Keratinocyte (primary cell): ENCODE measurements at regions not wholly inside any gene's neighbourhood (a gene's known extent, or its start where the extent isn't known, plus 50 kb on each side); places are given as distances from the start of the nearest gene placed in this dataset.

Experiments
- DNase-seq: peaks from one replicate; pipeline ENCODE4 v3.0.0-alpha.2; 2011; ENCODE audit warnings: low read depth, missing footprints, low spot score
- FAIRE-seq: peaks from 2 replicates; lab custom pipeline; 2011; peaks lifted over from hg19 to GRCh38; lab: Jason Lieb, UNC
- H2AFZ ChIP-seq: 2 replicates; pipeline ENCODE4 v1.6.0; 2012; ENCODE audit warnings: low read length, control low read depth, inconsistent platforms; ENCODE audit not compliant: control insufficient read depth
- H3K27ac ChIP-seq: 2 replicates; pipeline ENCODE4 v1.5.1; 2011; ENCODE audit warnings: low read length; ENCODE audit not compliant: control insufficient read depth, insufficient read depth
- H3K27me3 ChIP-seq: 3 replicates; pipeline ENCODE4 v1.6.0; 2011; ENCODE audit warnings: low read length; ENCODE audit not compliant: control insufficient read depth, insufficient read depth; ENCODE audit errors: extremely low read depth
- H3K36me3 ChIP-seq, 2 experiments: 2 replicates in 1 of 2; 3 replicates in 1 of 2; pipeline ENCODE4 v1.5.1; 2011; ENCODE audit warnings: low read length in 2 of 2, mild to moderate bottlenecking in 1 of 2; ENCODE audit not compliant: control insufficient read depth in 2 of 2, insufficient read depth in 2 of 2; ENCODE audit errors: extremely low read depth in 1 of 2
- H3K4me1 ChIP-seq: 3 replicates; pipeline ENCODE4 v1.5.1; 2011; ENCODE audit warnings: low read length; ENCODE audit not compliant: control insufficient read depth, insufficient read depth; ENCODE audit errors: extremely low read depth
- H3K4me2 ChIP-seq: 3 replicates; pipeline ENCODE4 v1.6.0; 2011; ENCODE audit warnings: low read depth, low read length; ENCODE audit not compliant: control insufficient read depth, insufficient read depth; ENCODE audit errors: extremely low read depth
- H3K4me3 ChIP-seq, 3 experiments: fragments of 200-600 bp in 1 of 3; sonication (generic) in 1 of 3; 2 replicates in 2 of 3; 3 replicates in 1 of 3; pipeline ENCODE4 v1.5.1; 2011 to 2016; ENCODE audit warnings: low read length in 3 of 3, mild to moderate bottlenecking in 3 of 3, control low read depth in 2 of 3, inconsistent platforms in 1 of 3, low read depth in 1 of 3, mixed read lengths in 1 of 3, mixed run types in 1 of 3, moderate library complexity in 1 of 3; ENCODE audit not compliant: control insufficient read depth in 2 of 3, insufficient read depth in 2 of 3; ENCODE audit errors: extremely low read depth in 1 of 3
- H3K79me2 ChIP-seq: 2 replicates; pipeline ENCODE4 v1.6.0; 2012; ENCODE audit warnings: low read length; ENCODE audit not compliant: control insufficient read depth, insufficient read depth
- H3K9ac ChIP-seq: 3 replicates; pipeline ENCODE4 v1.6.0; 2011; ENCODE audit warnings: low read length; ENCODE audit not compliant: control insufficient read depth, insufficient read depth; ENCODE audit errors: extremely low read depth
- H3K9me1 ChIP-seq: 3 replicates; pipeline ENCODE4 v1.6.0; 2011; ENCODE audit warnings: low read length; ENCODE audit not compliant: control insufficient read depth, insufficient read depth; ENCODE audit errors: extremely low read depth
- H3K9me3 ChIP-seq: 2 replicates; pipeline ENCODE4 v1.5.1; 2012; ENCODE audit warnings: low read depth, low read length; ENCODE audit not compliant: control insufficient read depth
- H4K20me1 ChIP-seq: 3 replicates; pipeline ENCODE4 v1.6.0; 2011; ENCODE audit warnings: low read length; ENCODE audit not compliant: control insufficient read depth, insufficient read depth; ENCODE audit errors: extremely low read depth
- EZH2 ChIP-seq: IDR thresholded peaks from one replicate; pipeline ENCODE4 v1.6.1; 2012; ENCODE audit warnings: inconsistent platforms, mild to moderate bottlenecking, low read length, moderate library complexity
- dilution Hi-C: fragments of 300-500 bp; cut with MboI; formaldehyde crosslinking; loops from one replicate; pipeline ENCODE4 v1.7.0; 2020; ENCODE audit warnings: low sequenced_read_pairs; ENCODE audit not compliant: extremely low pct_ligation_motif_present
- TF ChIP-seq, protein P1 (sequence below), 3 experiments: IDR thresholded peaks in 1 of 3; conservative IDR thresholded peaks in 1 of 3; optimal IDR thresholded peaks in 1 of 3; 2 replicates in 2 of 3; 3 replicates in 1 of 3; pipeline versions ENCODE3 to v1.5.1; 2011; ENCODE audit warnings: low read length in 3 of 3, mild to moderate bottlenecking in 3 of 3, moderate library complexity in 2 of 3, control low read depth in 1 of 3, inconsistent platforms in 1 of 3; ENCODE audit not compliant: insufficient read depth in 2 of 3; ENCODE audit errors: extremely low read depth in 1 of 3

DNA sequence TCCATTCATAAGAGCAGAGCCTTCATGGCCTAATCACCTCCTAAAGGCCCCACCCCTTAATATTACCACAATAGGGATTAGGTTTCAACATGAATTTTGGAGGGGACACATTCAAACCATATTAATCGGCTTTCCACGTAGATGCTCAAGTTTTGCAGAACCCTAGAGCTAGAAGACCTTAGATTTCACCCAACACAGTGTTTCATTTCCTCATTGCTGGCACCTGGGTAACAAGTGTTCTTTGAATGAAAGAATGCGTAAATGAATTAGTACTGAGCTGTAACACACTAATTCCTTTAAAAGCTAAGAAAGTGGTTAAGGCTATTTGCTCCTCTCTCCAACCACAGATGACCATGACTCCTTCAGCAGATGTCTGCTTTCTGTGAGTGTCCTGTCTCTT lies 252.5 kb downstream of the SMAD2 start:
- H4K20me1 ChIP-seq, result no peaks in the 10 kb centered on the region
- TF ChIP-seq EZH2, result no peak
- TF ChIP-seq, protein P1, sequence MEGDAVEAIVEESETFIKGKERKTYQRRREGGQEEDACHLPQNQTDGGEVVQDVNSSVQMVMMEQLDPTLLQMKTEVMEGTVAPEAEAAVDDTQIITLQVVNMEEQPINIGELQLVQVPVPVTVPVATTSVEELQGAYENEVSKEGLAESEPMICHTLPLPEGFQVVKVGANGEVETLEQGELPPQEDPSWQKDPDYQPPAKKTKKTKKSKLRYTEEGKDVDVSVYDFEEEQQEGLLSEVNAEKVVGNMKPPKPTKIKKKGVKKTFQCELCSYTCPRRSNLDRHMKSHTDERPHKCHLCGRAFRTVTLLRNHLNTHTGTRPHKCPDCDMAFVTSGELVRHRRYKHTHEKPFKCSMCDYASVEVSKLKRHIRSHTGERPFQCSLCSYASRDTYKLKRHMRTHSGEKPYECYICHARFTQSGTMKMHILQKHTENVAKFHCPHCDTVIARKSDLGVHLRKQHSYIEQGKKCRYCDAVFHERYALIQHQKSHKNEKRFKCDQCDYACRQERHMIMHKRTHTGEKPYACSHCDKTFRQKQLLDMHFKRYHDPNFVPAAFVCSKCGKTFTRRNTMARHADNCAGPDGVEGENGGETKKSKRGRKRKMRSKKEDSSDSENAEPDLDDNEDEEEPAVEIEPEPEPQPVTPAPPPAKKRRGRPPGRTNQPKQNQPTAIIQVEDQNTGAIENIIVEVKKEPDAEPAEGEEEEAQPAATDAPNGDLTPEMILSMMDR (optimal IDR thresholded peaks at IDR 0.05 in 1 of 3, IDR thresholded peaks at IDR 0.05 in 1 of 3, conservative IDR thresholded peaks at IDR 0.05 in 1 of 3; ENCODE audit: extremely low read depth in 1 of 3, insufficient read depth in 2 of 3, low read length in 3 of 3), result no peak
- no peak overlapping the region for H3K4me3 ChIP-seq
- no peak overlapping the region for H2AFZ ChIP-seq
- dilution Hi-C loops, result no loop called here
- H3K4me2 ChIP-seq, result no peak overlapping the region
- FAIRE-seq (no peak), DNase-seq (no peak)
- no peaks in the 10 kb centered on the region for H3K9me1 ChIP-seq
- no peaks in the 10 kb centered on the region for H3K27me3 ChIP-seq
- H3K4me1 ChIP-seq, result no peaks in the 10 kb centered on the region
- no peaks in the 10 kb centered on the region for H3K79me2 ChIP-seq
- no peaks in the 10 kb centered on the region for H3K36me3 ChIP-seq
- no peaks in the 10 kb centered on the region for H3K9me3 ChIP-seq
- H3K9ac ChIP-seq, result no peak overlapping the region
- no peak overlapping the region for H3K27ac ChIP-seq

DNA sequence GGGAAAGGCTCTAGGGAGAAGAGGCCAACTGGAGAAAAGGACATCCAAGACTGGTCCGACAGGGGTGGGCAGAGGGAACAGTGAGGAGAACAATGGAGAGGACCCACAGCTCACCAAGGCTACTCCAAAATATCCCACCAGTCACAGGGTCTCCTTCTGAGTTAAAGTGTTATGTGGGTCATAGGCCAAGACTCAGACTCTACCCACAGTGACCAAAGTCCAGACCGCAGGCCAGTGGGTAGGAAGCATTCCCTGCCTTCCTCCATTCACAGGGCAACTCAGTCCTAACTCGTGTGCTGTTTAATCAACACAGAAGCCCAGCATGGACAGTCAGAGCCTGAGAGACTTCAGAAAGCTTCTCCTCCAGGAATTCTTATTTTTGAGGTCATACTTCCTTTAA lies 260.6 kb downstream of the SMAD2 start:
- dilution Hi-C loops, result no loop called here
- no peaks in the 10 kb centered on the region for H3K27me3 ChIP-seq
- H3K9ac ChIP-seq, result no peak overlapping the region
- TF ChIP-seq, protein P1 (optimal IDR thresholded peaks at IDR 0.05 in 1 of 3, IDR thresholded peaks at IDR 0.05 in 1 of 3, conservative IDR thresholded peaks at IDR 0.05 in 1 of 3; ENCODE audit: extremely low read depth in 1 of 3, insufficient read depth in 2 of 3, low read length in 3 of 3), result no peak
- no peak for TF ChIP-seq EZH2
- no peaks in the 10 kb centered on the region for H3K4me1 ChIP-seq
- H3K79me2 ChIP-seq, result no peaks in the 10 kb centered on the region
- H3K9me3 ChIP-seq, result no peaks in the 10 kb centered on the region
- no peaks in the 10 kb centered on the region for H4K20me1 ChIP-seq
- no peaks in the 10 kb centered on the region for H3K36me3 ChIP-seq
- H3K9me1 ChIP-seq, result no peaks in the 10 kb centered on the region
- H2AFZ ChIP-seq, result no peak overlapping the region
- H3K4me2 ChIP-seq, result no peak overlapping the region
- FAIRE-seq (no peak), DNase-seq (no peak)
- H3K4me3 ChIP-seq, result no peak overlapping the region
- no peak overlapping the region for H3K27ac ChIP-seq
